ENCODE measurements at regions not wholly inside any gene's neighbourhood (a gene's known extent, or its start where the extent isn't known, plus 50 kb on each side); places are given as distances from the start of the nearest gene placed in this dataset.
"Not testable (repeated sequence)": the region's sequence is repeated elsewhere in the genome, so short reads cannot be mapped to it uniquely, and the experiment has no call there.

- intact Hi-C loops (cut with DNase I), result no loop called here
- DNase-seq (no peak), ATAC-seq (ENCODE audit: poor library complexity) (no peak)
Measured at GRCh38 chr14:28143316-28143715, 623.3 kb upstream of the FOXG1 start.

GRCh38 chr14:28151926-28152325 is 614.7 kb upstream of the FOXG1 start:
- DNase-seq, result no peak
- no peak for ATAC-seq (ENCODE audit: poor library complexity)
- intact Hi-C loops (cut with DNase I), result no loop called here

GRCh38 chr14:28152453-28153044 is 614.0 kb upstream of the FOXG1 start:
- intact Hi-C loops (cut with DNase I), result no loop called here
- no peak for ATAC-seq (ENCODE audit: poor library complexity)
- DNase-seq, result no peak

GRCh38 chr14:28157289-28157869 is 609.2 kb upstream of the FOXG1 start:
- ATAC-seq (ENCODE audit: poor library complexity), result no peak
- DNase-seq, result peak; percentile 24

GRCh38 chr14:28157887-28158791 is 608.4 kb upstream of the FOXG1 start:
- intact Hi-C loops (cut with DNase I), result no loop called here
- DNase-seq (peak; percentile 24), ATAC-seq (ENCODE audit: poor library complexity) (no peak)

More at GRCh38 chr14:28157289-28157869, 609.2 kb upstream of the FOXG1 start:
- intact Hi-C loops (cut with DNase I), result no loop called here

- no peak for DNase-seq
- intact Hi-C loops (cut with DNase I), result no loop called here
- ATAC-seq (ENCODE audit: poor library complexity), result no peak
Measured at GRCh38 chr14:28161040-28161439, 605.5 kb upstream of the FOXG1 start.

- DNase-seq (no peak), ATAC-seq (ENCODE audit: poor library complexity) (no peak)
- intact Hi-C loops (cut with DNase I), result no loop called here
Measured at GRCh38 chr14:28163233-28163632, 603.4 kb upstream of the FOXG1 start.

- intact Hi-C loops (cut with DNase I), result no loop called here
- no peak for DNase-seq
Measured at GRCh38 chr14:28163897-28164296, 602.7 kb upstream of the FOXG1 start.

GRCh38 chr14:28187902-28188830 is 578.4 kb upstream of the FOXG1 start:
- DNase-seq; ATAC-seq (ENCODE audit: poor library complexity); intact Hi-C loops (cut with DNase I): not testable (repeated sequence)

More at GRCh38 chr14:28163897-28164296, 602.7 kb upstream of the FOXG1 start:
- ATAC-seq (ENCODE audit: poor library complexity), result no peak

GRCh38 chr14:28196878-28197277 is 569.7 kb upstream of the FOXG1 start:
- intact Hi-C loops (cut with DNase I), result no loop called here
- ATAC-seq (ENCODE audit: poor library complexity), result no peak
- no peak for DNase-seq

GRCh38 chr14:28220391-28220790 is 546.2 kb upstream of the FOXG1 start:
- intact Hi-C loops (cut with DNase I), result no loop called here

GRCh38 chr14:28240909-28241308 is 525.7 kb upstream of the FOXG1 start:
- intact Hi-C loops (cut with DNase I), result no loop called here
- ATAC-seq (ENCODE audit: poor library complexity), result no peak
- no peak for DNase-seq

More at GRCh38 chr14:28220391-28220790, 546.2 kb upstream of the FOXG1 start:
- DNase-seq (no peak), ATAC-seq (ENCODE audit: poor library complexity) (no peak)

- DNase-seq, result no peak
- ATAC-seq (ENCODE audit: poor library complexity), result no peak
- intact Hi-C loops (cut with DNase I), result no loop called here
Measured at GRCh38 chr14:28242895-28243294, 523.7 kb upstream of the FOXG1 start.

- ATAC-seq (ENCODE audit: poor library complexity), result no peak
- intact Hi-C loops (cut with DNase I), result no loop called here
- DNase-seq, result no peak
Measured at GRCh38 chr14:28243600-28243999, 523.0 kb upstream of the FOXG1 start.

GRCh38 chr14:28245216-28245615 is 521.4 kb upstream of the FOXG1 start:
- intact Hi-C loops (cut with DNase I), result no loop called here
- no peak for DNase-seq
- no peak for ATAC-seq (ENCODE audit: poor library complexity)

GRCh38 chr14:28247491-28247890 is 519.1 kb upstream of the FOXG1 start:
- DNase-seq, result no peak
- no peak for ATAC-seq (ENCODE audit: poor library complexity)
- intact Hi-C loops (cut with DNase I), result no loop called here

- ATAC-seq (ENCODE audit: poor library complexity); DNase-seq; intact Hi-C loops (cut with DNase I): not testable (repeated sequence)
Measured at GRCh38 chr14:28252124-28252523, 514.5 kb upstream of the FOXG1 start.

GRCh38 chr14:28254768-28255167 is 511.8 kb upstream of the FOXG1 start:
- ATAC-seq (ENCODE audit: poor library complexity) (no peak), DNase-seq (no peak)
- intact Hi-C loops (cut with DNase I), result no loop called here

GRCh38 chr14:28264306-28264705 is 502.3 kb upstream of the FOXG1 start:
- intact Hi-C loops (cut with DNase I), result no loop called here
- ATAC-seq (ENCODE audit: poor library complexity), result no peak
- DNase-seq, result no peak
